Keratinocyte (primary cell): ENCODE measurements at regions not wholly inside any gene's neighbourhood (a gene's known extent, or its start where the extent isn't known, plus 50 kb on each side); places are given as distances from the start of the nearest gene placed in this dataset.

ENCODE experiments used
- DNase-seq: peaks from one replicate; pipeline ENCODE4 v3.0.0-alpha.2; 2011; ENCODE audit warnings: low read depth, missing footprints, low spot score
- FAIRE-seq: peaks from 2 replicates; lab custom pipeline; 2011; peaks lifted over from hg19 to GRCh38; lab: Jason Lieb, UNC
- H2AFZ ChIP-seq: 2 replicates; pipeline ENCODE4 v1.6.0; 2012; ENCODE audit warnings: low read length, control low read depth, inconsistent platforms; ENCODE audit not compliant: control insufficient read depth
- H3K27ac ChIP-seq: 2 replicates; pipeline ENCODE4 v1.5.1; 2011; ENCODE audit warnings: low read length; ENCODE audit not compliant: control insufficient read depth, insufficient read depth
- H3K27me3 ChIP-seq: 3 replicates; pipeline ENCODE4 v1.6.0; 2011; ENCODE audit warnings: low read length; ENCODE audit not compliant: control insufficient read depth, insufficient read depth; ENCODE audit errors: extremely low read depth
- H3K36me3 ChIP-seq, 2 experiments: 2 replicates in 1 of 2; 3 replicates in 1 of 2; pipeline ENCODE4 v1.5.1; 2011; ENCODE audit warnings: low read length in 2 of 2, mild to moderate bottlenecking in 1 of 2; ENCODE audit not compliant: control insufficient read depth in 2 of 2, insufficient read depth in 2 of 2; ENCODE audit errors: extremely low read depth in 1 of 2
- H3K4me1 ChIP-seq: 3 replicates; pipeline ENCODE4 v1.5.1; 2011; ENCODE audit warnings: low read length; ENCODE audit not compliant: control insufficient read depth, insufficient read depth; ENCODE audit errors: extremely low read depth
- H3K4me2 ChIP-seq: 3 replicates; pipeline ENCODE4 v1.6.0; 2011; ENCODE audit warnings: low read depth, low read length; ENCODE audit not compliant: control insufficient read depth, insufficient read depth; ENCODE audit errors: extremely low read depth
- H3K4me3 ChIP-seq, 3 experiments: fragments of 200-600 bp in 1 of 3; sonication (generic) in 1 of 3; 2 replicates in 2 of 3; 3 replicates in 1 of 3; pipeline ENCODE4 v1.5.1; 2011 to 2016; ENCODE audit warnings: low read length in 3 of 3, mild to moderate bottlenecking in 3 of 3, control low read depth in 2 of 3, inconsistent platforms in 1 of 3, low read depth in 1 of 3, mixed read lengths in 1 of 3, mixed run types in 1 of 3, moderate library complexity in 1 of 3; ENCODE audit not compliant: control insufficient read depth in 2 of 3, insufficient read depth in 2 of 3; ENCODE audit errors: extremely low read depth in 1 of 3
- H3K79me2 ChIP-seq: 2 replicates; pipeline ENCODE4 v1.6.0; 2012; ENCODE audit warnings: low read length; ENCODE audit not compliant: control insufficient read depth, insufficient read depth
- H3K9ac ChIP-seq: 3 replicates; pipeline ENCODE4 v1.6.0; 2011; ENCODE audit warnings: low read length; ENCODE audit not compliant: control insufficient read depth, insufficient read depth; ENCODE audit errors: extremely low read depth
- H3K9me1 ChIP-seq: 3 replicates; pipeline ENCODE4 v1.6.0; 2011; ENCODE audit warnings: low read length; ENCODE audit not compliant: control insufficient read depth, insufficient read depth; ENCODE audit errors: extremely low read depth
- H3K9me3 ChIP-seq: 2 replicates; pipeline ENCODE4 v1.5.1; 2012; ENCODE audit warnings: low read depth, low read length; ENCODE audit not compliant: control insufficient read depth
- H4K20me1 ChIP-seq: 3 replicates; pipeline ENCODE4 v1.6.0; 2011; ENCODE audit warnings: low read length; ENCODE audit not compliant: control insufficient read depth, insufficient read depth; ENCODE audit errors: extremely low read depth
- CTCF ChIP-seq, 3 experiments: IDR thresholded peaks in 1 of 3; conservative IDR thresholded peaks in 1 of 3; optimal IDR thresholded peaks in 1 of 3; 2 replicates in 2 of 3; 3 replicates in 1 of 3; pipeline versions ENCODE3 to v1.5.1; 2011; ENCODE audit warnings: low read length in 3 of 3, mild to moderate bottlenecking in 3 of 3, moderate library complexity in 2 of 3, control low read depth in 1 of 3, inconsistent platforms in 1 of 3; ENCODE audit not compliant: insufficient read depth in 2 of 3; ENCODE audit errors: extremely low read depth in 1 of 3
- EZH2 ChIP-seq: IDR thresholded peaks from one replicate; pipeline ENCODE4 v1.6.1; 2012; ENCODE audit warnings: inconsistent platforms, mild to moderate bottlenecking, low read length, moderate library complexity
- dilution Hi-C: fragments of 300-500 bp; cut with MboI; formaldehyde crosslinking; loops from one replicate; pipeline ENCODE4 v1.7.0; 2020; ENCODE audit warnings: low sequenced_read_pairs; ENCODE audit not compliant: extremely low pct_ligation_motif_present

- H3K9ac ChIP-seq = no peak overlapping the region
- peak overlapping the region; percentile 56 for H2AFZ ChIP-seq
- no peaks in the 10 kb centered on the region for H3K9me3 ChIP-seq
- no peaks in the 10 kb centered on the region for H3K79me2 ChIP-seq
- no peak overlapping the region for H3K27ac ChIP-seq
- no peaks in the 10 kb centered on the region for H3K27me3 ChIP-seq
- H3K36me3 ChIP-seq = no peaks in the 10 kb centered on the region
- no peaks in the 10 kb centered on the region for H3K9me1 ChIP-seq
- H3K4me3 ChIP-seq = no peak overlapping the region
- no peak for TF ChIP-seq EZH2
- TF ChIP-seq CTCF (optimal IDR thresholded peaks at IDR 0.05 in 1 of 3, IDR thresholded peaks at IDR 0.05 in 1 of 3, conservative IDR thresholded peaks at IDR 0.05 in 1 of 3; ENCODE audit: extremely low read depth in 1 of 3, insufficient read depth in 2 of 3, low read length in 3 of 3) = no peak
- dilution Hi-C loops = no loop called here
- no peak overlapping the region for H3K4me2 ChIP-seq
- DNase-seq = no peak
- H4K20me1 ChIP-seq = no peaks in the 10 kb centered on the region
- FAIRE-seq = no peak
- peaks cover 15% of the 10 kb centered on the region for H3K4me1 ChIP-seq
Measured at GRCh38 chr1:57633056-57633455, 209.2 kb upstream of the DAB1 start.

GRCh38 chr1:57632401-57632800 is 208.5 kb upstream of the DAB1 start:
- FAIRE-seq = peak; percentile 73
- dilution Hi-C loops = no loop called here

More at GRCh38 chr1:57632401-57632800, 208.5 kb upstream of the DAB1 start:
- no peak overlapping the region for H3K9ac ChIP-seq
- H3K79me2 ChIP-seq = no peaks in the 10 kb centered on the region
- H3K27ac ChIP-seq = no peak overlapping the region
- no peaks in the 10 kb centered on the region for H4K20me1 ChIP-seq
- no peaks in the 10 kb centered on the region for H3K9me3 ChIP-seq
- no peak overlapping the region for H3K4me3 ChIP-seq
- peak overlapping the region; percentile 8 for H3K4me2 ChIP-seq
- no peaks in the 10 kb centered on the region for H3K27me3 ChIP-seq
- no peaks in the 10 kb centered on the region for H3K9me1 ChIP-seq
- DNase-seq = no peak
- no peak overlapping the region for H2AFZ ChIP-seq
- peaks cover 15% of the 10 kb centered on the region for H3K4me1 ChIP-seq
- no peak for TF ChIP-seq CTCF (optimal IDR thresholded peaks at IDR 0.05 in 1 of 3, IDR thresholded peaks at IDR 0.05 in 1 of 3, conservative IDR thresholded peaks at IDR 0.05 in 1 of 3; ENCODE audit: extremely low read depth in 1 of 3, insufficient read depth in 2 of 3, low read length in 3 of 3)
- TF ChIP-seq EZH2 = no peak
- no peaks in the 10 kb centered on the region for H3K36me3 ChIP-seq
